ENCODE measurements at regions not wholly inside any gene's neighbourhood (a gene's known extent, or its start where the extent isn't known, plus 50 kb on each side); places are given as distances from the start of the nearest gene placed in this dataset.

DNA sequence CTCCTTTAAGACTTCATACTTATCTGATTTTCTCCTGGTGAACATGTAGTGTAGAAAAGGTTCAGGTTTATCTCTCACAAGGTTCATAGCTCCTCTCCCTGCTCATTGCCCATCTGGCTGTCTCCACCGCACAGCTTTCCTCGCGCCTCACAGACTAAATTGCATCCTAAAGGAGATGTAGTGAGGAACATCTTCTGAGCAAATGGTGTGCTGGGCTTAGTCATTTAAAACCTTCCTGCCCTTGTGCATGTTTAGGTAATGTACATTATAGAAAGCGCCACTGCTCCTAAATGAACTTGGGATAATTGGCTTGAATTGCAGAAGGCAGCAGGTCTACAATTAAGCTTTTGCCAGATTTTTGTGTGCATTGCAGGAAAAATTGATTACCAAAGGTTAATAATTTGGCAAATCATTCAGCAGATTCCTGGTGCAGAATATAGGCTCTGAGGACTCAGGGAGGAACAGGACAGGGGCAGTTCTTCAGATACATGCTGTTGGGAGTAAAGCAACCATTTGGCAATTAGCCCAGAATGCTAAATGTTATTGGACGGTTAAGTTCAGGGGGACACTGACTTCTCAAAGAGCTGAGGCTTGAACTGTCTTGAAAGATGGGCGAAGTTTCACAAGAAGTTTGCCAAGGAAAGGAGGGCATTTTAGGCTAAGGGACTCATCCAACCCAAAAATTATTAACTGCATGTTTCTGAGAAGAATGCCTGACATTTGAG lies 108.4 kb upstream of the CLDN10 start:
- TF ChIP-seq, protein P1, sequence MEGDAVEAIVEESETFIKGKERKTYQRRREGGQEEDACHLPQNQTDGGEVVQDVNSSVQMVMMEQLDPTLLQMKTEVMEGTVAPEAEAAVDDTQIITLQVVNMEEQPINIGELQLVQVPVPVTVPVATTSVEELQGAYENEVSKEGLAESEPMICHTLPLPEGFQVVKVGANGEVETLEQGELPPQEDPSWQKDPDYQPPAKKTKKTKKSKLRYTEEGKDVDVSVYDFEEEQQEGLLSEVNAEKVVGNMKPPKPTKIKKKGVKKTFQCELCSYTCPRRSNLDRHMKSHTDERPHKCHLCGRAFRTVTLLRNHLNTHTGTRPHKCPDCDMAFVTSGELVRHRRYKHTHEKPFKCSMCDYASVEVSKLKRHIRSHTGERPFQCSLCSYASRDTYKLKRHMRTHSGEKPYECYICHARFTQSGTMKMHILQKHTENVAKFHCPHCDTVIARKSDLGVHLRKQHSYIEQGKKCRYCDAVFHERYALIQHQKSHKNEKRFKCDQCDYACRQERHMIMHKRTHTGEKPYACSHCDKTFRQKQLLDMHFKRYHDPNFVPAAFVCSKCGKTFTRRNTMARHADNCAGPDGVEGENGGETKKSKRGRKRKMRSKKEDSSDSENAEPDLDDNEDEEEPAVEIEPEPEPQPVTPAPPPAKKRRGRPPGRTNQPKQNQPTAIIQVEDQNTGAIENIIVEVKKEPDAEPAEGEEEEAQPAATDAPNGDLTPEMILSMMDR (IDR thresholded peaks at IDR 0.05) = no peak
- no peak for TF ChIP-seq POLR2AphosphoS5 (IDR thresholded peaks at IDR 0.05; ENCODE audit: insufficient read depth in 1 of 2, low read depth in 1 of 2)
- no peak for TF ChIP-seq POLR2A (IDR thresholded peaks at IDR 0.05)
- Histone ChIP-seq H3K9me3 (no peaks in the 10 kb centered on the region), H3K36me3 (no peaks in the 10 kb centered on the region), H3K4me3 (no peak overlapping the region), H3K27ac (no peak overlapping the region), H3K4me1 (no peaks in the 10 kb centered on the region), H3K27me3 (no peaks in the 10 kb centered on the region)
- intact Hi-C loops (cut with DNase I) = loop anchor here (5.0 kb wide), 1 partner anchor 927 kb away; no protein-coding TSS in a partner anchor
- no peak for DNase-seq (ENCODE audit: extremely low spot score in 2 of 2)

- DNase-seq (ENCODE audit: extremely low spot score in 2 of 2) = no peak
- Histone ChIP-seq H3K4me3 (no peak overlapping the region), H3K27me3 (no peaks in the 10 kb centered on the region), H3K36me3 (no peaks in the 10 kb centered on the region), H3K4me1 (no peaks in the 10 kb centered on the region), H3K9me3 (no peaks in the 10 kb centered on the region), H3K27ac (no peak overlapping the region)
- TF ChIP-seq, protein P1 (IDR thresholded peaks at IDR 0.05) = no peak
- TF ChIP-seq POLR2A (IDR thresholded peaks at IDR 0.05) (no peak), POLR2AphosphoS5 (IDR thresholded peaks at IDR 0.05; ENCODE audit: insufficient read depth in 1 of 2, low read depth in 1 of 2) (no peak)
- intact Hi-C loops (cut with DNase I) = no loop called here
Measured at GRCh38 chr13:95445131-95445530, 107.4 kb upstream of the CLDN10 start.

DNA sequence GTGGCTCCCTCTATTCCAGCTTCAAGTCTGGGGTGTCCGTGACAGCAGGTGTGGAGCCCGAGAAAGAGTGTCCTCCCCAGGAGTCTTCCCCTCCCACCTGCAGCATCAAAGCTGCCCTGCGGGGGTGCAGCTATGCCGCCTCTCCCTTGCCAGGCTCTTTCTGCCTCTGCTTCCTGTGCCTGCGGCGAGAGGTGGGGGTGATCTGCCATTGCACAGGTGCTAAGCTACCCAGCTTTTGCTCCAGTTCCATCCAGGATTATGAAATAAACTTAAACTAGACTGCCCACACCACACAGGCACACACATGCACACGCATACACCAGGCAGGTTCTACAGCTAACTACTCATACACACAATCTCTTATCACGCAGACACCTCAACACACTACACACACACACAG lies 104.7 kb upstream of the CLDN10 start:
- H3K27ac ChIP-seq = no peak overlapping the region
- no peak for DNase-seq (ENCODE audit: extremely low spot score in 2 of 2)
- TF ChIP-seq POLR2AphosphoS5 (IDR thresholded peaks at IDR 0.05; ENCODE audit: insufficient read depth in 1 of 2, low read depth in 1 of 2) (no peak), POLR2A (IDR thresholded peaks at IDR 0.05) (no peak)
- TF ChIP-seq, protein P1 (IDR thresholded peaks at IDR 0.05) = no peak
- no peaks in the 10 kb centered on the region for H3K27me3 ChIP-seq
- no peaks in the 10 kb centered on the region for H3K9me3 ChIP-seq
- no peaks in the 10 kb centered on the region for H3K36me3 ChIP-seq
- intact Hi-C loops (cut with DNase I) = no loop called here
- no peak overlapping the region for H3K4me3 ChIP-seq
- H3K4me1 ChIP-seq = no peaks in the 10 kb centered on the region

GRCh38 chr13:95451656-95452055 lies 100.9 kb upstream of the CLDN10 start:
- no peak overlapping the region for H3K4me3 ChIP-seq
- no peaks in the 10 kb centered on the region for H3K9me3 ChIP-seq
- no peak for DNase-seq (ENCODE audit: extremely low spot score in 2 of 2)
- intact Hi-C loops (cut with DNase I) = no loop called here
- no peaks in the 10 kb centered on the region for H3K27me3 ChIP-seq
- no peaks in the 10 kb centered on the region for H3K4me1 ChIP-seq
- TF ChIP-seq POLR2AphosphoS5 (IDR thresholded peaks at IDR 0.05; ENCODE audit: insufficient read depth in 1 of 2, low read depth in 1 of 2) = no peak
- TF ChIP-seq, protein P1 (IDR thresholded peaks at IDR 0.05) = no peak
- TF ChIP-seq POLR2A (IDR thresholded peaks at IDR 0.05) = no peak
- H3K27ac ChIP-seq = no peak overlapping the region
- no peaks in the 10 kb centered on the region for H3K36me3 ChIP-seq

DNA sequence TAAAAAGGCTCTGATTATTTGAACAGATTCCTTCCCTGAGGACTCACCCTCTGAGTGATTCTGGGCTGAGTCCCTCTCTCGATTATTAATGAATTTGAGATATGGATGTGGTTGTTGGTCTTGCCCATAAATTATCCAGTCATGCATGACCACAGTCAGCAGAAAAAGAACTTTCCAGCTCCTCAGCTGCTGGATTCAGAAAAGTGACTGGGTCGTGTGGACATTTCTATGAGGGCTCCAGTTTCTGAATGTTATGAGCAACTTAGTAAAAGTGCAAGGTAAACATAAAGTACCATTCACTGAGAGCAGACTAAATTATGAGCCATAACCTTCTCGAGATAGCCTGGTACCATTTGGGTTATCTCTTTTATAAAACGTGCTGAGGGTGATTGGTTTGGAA lies 100.1 kb upstream of the CLDN10 start:
- H3K4me1 ChIP-seq = no peaks in the 10 kb centered on the region
- no peak overlapping the region for H3K27ac ChIP-seq
- no peaks in the 10 kb centered on the region for H3K36me3 ChIP-seq
- no peaks in the 10 kb centered on the region for H3K9me3 ChIP-seq
- H3K27me3 ChIP-seq = no peaks in the 10 kb centered on the region
- DNase-seq (ENCODE audit: extremely low spot score in 2 of 2) = no peak
- TF ChIP-seq, protein P1 (IDR thresholded peaks at IDR 0.05) = no peak
- no peak for TF ChIP-seq POLR2AphosphoS5 (IDR thresholded peaks at IDR 0.05; ENCODE audit: insufficient read depth in 1 of 2, low read depth in 1 of 2)
- no peak for TF ChIP-seq POLR2A (IDR thresholded peaks at IDR 0.05)
- intact Hi-C loops (cut with DNase I) = no loop called here
- H3K4me3 ChIP-seq = no peak overlapping the region
